AG20443 (cell line): ENCODE measurements at regions not wholly inside any gene's neighbourhood (a gene's known extent, or its start where the extent isn't known, plus 50 kb on each side); places are given as distances from the start of the nearest gene placed in this dataset.

Experiments
- DNase-seq: peaks from one replicate; pipeline ENCODE4 v3.0.0; 2012; ENCODE audit warnings: low spot score, mixed read lengths

- no peak for DNase-seq
Measured at GRCh38 chr2:39537150-39537549, 100.1 kb upstream of the MAP4K3 start.

DNA sequence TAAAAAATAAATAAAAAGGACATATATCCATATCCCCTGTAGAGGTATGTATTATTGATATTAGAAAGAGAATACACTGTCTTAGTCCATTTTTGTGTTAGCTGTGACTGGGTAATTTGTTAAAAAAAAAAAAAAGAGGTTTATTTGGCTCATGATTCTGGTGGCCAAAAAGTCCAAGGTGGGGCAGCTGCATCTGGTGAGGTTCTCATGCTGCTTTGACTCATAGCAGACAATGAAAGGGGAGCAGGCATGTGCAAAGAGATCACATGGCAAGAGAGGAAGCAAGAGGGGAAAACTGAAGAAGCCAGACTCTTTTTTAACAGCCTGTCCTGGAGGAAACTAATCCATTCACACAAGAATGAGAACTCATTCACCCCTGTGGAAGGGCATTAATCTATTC lies 101.6 kb upstream of the MAP4K3 start:
- DNase-seq = no peak

DNA sequence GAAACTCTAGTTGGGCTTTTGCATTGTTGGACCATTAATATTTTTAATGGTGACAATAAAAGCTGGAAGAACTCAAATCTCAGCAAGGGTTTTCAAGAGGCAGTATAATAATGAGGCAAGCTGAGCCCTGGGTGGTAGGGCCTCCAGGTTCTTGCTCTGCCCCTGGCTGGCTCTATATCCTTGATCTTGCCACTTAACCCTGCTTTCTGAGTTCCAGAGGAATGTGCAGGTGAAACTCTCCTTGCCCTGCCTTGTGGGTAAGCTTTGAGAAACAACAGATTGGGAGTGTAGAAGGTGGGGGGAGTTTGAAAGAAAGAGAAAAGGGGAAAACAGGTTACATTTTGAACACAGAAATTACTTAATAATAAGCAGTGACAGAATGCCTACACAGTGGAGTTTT lies 103.3 kb upstream of the MAP4K3 start:
- no peak for DNase-seq

DNA sequence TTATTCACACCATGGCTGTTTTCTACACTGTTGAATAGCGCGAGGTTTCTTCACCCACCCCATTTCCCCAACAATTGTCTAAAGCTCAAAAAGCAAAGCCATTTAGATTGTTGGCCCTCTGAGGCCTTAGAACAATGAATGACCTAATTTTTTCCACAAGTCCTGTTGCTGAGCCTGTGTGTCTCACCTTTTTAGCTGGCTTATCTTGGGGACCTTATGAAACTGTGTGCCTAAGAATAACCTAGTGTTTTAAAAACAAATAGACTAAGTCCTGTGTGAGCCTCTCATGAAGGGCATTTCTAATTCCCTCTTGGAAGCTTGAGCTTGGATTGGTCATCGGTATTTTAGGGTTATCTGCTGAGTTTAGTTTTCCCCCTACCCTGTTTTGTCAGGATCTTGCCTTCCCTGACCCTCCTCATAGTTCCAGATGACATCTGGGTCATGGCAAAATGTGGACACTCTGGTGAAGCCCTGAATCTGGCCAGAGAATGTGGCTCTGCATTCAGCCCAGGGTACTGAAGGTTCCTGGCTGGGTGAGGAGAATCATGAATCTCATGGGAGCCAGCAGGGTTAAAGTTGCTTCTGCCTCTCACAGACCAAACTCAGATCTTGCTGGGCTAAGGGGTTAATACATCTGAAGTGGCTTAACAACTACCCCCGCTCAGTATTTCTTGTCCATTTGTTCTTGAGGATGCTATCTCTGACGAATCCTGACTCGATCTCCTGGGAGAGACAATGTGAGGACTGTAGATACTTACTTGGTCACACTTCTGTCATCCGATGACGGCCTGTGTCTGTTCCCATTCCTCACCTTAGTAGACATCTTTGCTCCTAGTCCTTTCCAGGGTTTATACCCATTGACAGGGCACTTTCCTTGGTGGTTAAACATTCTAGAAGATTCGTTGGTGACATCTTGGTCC lies 104.2 kb upstream of the MAP4K3 start:
- DNase-seq = no peak

DNA sequence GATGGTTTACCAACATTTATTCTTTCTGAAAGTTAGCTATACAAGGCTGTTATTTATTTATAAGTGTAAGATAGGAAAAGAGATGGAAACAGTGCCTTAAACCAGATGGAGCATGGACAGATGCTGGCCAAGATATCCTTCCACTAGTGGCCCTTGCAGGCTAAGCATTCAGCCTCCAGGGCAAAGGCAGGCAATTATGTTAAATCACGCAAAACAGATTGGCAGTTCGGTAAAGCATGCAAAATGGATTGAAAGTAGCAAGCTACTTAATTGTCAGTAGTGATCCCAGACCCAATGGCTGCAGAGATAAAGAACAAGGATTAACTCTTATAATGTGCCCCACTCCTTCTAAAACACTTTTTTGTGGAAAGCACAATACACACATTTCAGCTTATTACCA lies 105.4 kb upstream of the MAP4K3 start:
- no peak for DNase-seq

DNA sequence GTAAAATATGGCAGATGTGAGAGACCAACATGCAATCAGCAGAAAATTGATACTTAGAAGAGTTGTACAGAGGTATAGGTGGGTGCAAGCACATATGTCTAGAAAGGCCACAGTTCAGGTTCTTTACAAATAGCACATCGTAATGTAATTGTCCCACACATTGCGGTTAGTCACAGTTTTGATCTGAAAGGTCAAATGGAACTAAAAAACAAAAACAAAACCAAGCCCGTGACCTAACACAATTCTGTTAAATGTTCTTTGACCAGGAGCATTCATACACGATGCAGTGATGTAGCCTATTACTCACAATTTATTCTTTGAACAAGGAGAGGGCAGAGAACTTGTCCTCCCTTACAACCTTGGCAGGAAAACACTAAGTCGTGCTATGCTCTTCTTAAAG lies 108.9 kb upstream of the MAP4K3 start:
- no peak for DNase-seq

- DNase-seq = no peak
Measured at GRCh38 chr2:39546409-39546808, 109.3 kb upstream of the MAP4K3 start.

GRCh38 chr2:39546937-39547336 lies 109.9 kb upstream of the MAP4K3 start:
- no peak for DNase-seq

- DNase-seq = no peak
Measured at GRCh38 chr2:39547811-39548719, 111.0 kb upstream of the MAP4K3 start.

- DNase-seq = no peak
Measured at GRCh38 chr2:39549000-39549399, 111.9 kb upstream of the MAP4K3 start.

DNA sequence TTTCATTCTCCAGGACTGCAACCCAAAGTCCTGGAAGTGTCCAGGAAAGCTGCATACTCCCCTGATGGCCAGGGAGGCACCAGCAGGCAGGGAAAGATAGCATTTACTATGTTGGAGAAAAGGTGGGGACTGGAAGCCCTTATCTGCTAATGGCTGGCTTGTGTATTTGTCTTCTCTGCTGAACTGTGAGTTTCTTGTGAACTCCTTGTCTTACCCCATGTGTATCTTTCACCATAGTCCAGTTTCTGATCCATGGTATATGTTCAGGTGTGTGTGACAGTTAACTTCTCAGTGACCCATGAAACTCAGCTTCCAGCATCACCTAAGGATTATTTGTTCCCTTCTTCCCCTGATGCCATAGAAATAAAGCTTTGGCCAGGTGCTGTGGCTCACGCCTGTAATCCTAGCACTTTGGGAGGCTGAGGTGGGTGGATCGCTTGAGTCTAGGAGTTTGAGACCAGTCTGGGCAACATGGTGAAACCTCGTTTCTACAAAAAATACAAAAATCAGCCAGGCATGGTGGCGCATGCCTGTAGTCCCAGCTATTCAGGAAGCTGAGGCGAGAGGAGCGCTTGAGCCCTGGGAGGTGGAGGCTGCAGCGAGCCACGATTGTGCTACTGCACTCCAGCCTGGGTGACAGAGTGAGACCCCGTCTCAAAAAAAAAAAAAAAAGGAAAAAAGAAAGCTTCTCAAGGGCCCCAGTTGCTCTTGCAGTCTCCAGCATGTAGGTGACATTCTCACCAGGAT lies 112.8 kb upstream of the MAP4K3 start:
- DNase-seq = no peak

DNA sequence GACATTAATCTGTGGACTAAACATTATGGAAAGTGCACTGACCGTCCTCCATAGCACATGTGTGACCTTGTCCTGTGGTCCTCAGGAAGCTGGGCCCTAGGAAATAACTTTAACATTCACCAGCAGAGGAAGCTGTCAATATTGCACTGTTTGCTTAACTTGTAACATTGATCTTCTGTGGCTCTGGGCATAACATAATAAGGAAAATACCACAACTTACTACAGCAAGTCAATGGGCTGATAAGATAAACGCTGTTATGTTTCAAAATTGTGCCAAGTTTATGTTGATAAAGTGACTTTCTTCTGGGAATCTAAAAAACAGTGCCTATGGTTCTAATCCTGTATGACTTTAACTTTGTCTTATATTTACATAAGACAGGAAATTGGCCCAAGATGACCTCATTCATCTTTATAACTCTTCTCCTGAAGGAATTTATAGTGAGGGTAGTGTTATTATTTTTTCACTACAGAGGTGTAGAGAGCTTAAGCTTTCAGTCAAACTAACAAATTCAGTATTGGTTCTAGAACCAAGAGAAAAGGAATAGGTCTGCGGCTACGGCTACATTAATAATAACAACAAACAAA lies 113.7 kb upstream of the MAP4K3 start:
- no peak for DNase-seq

DNA sequence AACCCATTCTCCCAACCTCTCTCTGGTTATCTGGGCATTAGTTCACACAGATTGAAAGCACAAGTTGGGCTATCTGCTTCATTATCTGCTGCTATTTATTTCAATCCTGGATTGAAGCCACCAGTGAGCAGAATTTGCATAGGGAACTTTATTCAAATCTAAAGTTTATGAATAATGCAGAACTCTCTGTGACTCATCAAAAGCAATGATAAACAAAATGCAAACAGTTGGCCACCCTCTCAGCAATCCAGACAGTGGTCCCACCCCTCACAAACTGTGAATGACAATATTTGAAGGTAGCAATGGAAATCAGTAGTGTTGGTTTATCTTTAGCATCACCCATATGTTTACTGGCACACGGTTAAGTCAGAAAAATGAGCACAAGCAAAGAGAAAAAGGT lies 106.8 kb upstream of the TMEM178A start:
- no peak for DNase-seq

- DNase-seq = no peak
Measured at GRCh38 chr2:39563572-39563971, 102.1 kb upstream of the TMEM178A start.

GRCh38 chr2:39567507-39567906 lies 98.2 kb upstream of the TMEM178A start:
- DNase-seq = peak; percentile 8

GRCh38 chr2:39568116-39568515 lies 97.6 kb upstream of the TMEM178A start:
- no peak for DNase-seq

- DNase-seq = peak; percentile 79
Measured at GRCh38 chr2:39568561-39569006, 97.1 kb upstream of the TMEM178A start.

GRCh38 chr2:39570130-39570555 lies 95.6 kb upstream of the TMEM178A start:
- DNase-seq = peak; percentile 0

DNA sequence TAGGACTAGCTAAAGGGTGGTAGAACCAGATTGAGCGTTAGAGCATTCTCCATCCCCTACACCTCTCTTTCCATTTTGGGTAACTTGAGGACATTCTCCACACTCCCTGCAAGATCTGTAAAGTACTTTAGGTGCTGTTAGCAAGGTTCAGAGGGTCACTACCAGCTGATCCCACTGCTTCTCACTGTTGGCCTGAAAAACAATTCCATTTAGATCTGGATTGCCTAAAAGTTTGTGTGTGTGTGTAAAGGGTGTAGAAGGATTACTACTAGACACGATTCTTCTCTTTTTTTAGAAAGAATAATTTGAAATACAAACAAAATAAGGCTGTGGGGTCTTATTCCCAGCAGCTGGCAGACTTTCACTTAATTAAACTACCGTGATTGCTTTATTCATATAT lies 95.1 kb upstream of the TMEM178A start:
- no peak for DNase-seq

DNA sequence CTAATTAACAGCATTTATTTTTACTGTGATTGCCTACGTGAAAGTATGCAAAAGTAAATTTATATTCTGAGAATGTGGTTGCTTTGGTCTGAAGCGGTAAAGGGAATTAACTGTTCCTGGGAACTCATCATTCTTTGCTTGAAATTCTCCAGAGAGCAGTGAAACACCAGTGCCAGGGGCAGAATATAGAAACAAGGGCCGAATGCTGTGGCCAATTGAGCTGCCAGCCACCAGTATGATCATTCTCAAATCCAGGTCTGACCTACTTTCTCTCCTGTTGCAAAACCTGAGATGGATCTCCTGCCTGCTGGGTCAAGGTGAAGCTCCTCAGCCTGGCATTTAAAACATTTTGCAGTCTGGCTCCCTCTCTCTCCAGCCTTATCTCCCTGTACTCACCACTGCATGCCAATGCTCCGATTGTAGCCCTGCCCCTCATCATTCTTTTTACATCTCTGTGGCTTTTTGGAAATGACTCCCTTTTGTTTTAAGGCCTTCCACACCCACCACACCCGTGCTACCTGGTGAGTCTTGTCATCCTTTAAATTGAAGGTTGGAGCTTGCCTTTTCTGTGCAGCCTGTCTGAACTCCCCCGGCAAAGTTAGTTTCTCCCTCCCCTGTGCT lies 94.5 kb upstream of the TMEM178A start:
- peak; percentile 18 for DNase-seq

DNA sequence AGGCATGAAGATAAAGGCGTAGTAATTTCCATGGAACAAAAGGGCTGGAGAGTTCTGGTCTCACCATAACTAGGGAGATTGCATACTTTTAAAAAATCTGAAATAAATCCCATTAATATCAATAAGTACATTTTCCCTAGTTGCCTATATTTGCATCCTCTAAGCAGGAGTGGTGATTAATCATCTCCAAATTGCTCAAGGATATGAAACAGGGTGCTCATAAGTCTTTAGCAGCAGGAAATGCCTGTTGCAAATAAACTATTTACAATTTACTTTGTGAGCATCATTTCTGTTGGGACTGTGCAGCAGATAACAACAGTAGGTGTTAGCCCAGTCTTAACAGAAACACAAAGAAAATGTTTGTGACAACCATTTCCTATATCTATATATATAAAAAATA lies 92.4 kb upstream of the TMEM178A start:
- DNase-seq = no peak
